Muscle of leg (tissue), 3 donors: ENCODE measurements at regions not wholly inside any gene's neighbourhood (a gene's known extent, or its start where the extent isn't known, plus 50 kb on each side); places are given as distances from the start of the nearest gene placed in this dataset.
A peak's percentile ranks its signal among the peaks of the same experiment; 100 is the strongest.

Source experiments
- DNase-seq: peaks from one replicate; pipeline ENCODE4 v3.0.0; 2013
- H3K27ac ChIP-seq: one replicate; pipeline ENCODE4 v1.5.1; 2013; ENCODE audit warnings: mild to moderate bottlenecking, low read length, control low read depth
- H3K27me3 ChIP-seq: one replicate; pipeline ENCODE4 v1.6.1; 2013; ENCODE audit warnings: low read length; ENCODE audit not compliant: control insufficient read depth, insufficient read depth
- H3K36me3 ChIP-seq: one replicate; pipeline ENCODE4 v1.6.1; 2013; ENCODE audit warnings: low read length; ENCODE audit not compliant: control insufficient read depth, insufficient read depth
- H3K4me1 ChIP-seq: one replicate; pipeline ENCODE4 v1.6.1; 2013; ENCODE audit warnings: low read length; ENCODE audit not compliant: control insufficient read depth, insufficient read depth
- H3K4me3 ChIP-seq: one replicate; pipeline ENCODE4 v1.5.1; 2013; ENCODE audit warnings: low read length, control low read depth
- H3K9me3 ChIP-seq: replicated peaks from 2 replicates; pipeline ENCODE4 v1.6.1; 2013; ENCODE audit warnings: low read depth, low read length; ENCODE audit not compliant: control insufficient read depth
- WGBS: methylation state at CpG from one replicate; pipeline ENCODE4 v1.1.5; 2013; ENCODE audit warnings: missing lambda C conversion rate; ENCODE audit not compliant: insufficient coverage; 5-methylcytosine and 5-hydroxymethylcytosine counted together

DNA sequence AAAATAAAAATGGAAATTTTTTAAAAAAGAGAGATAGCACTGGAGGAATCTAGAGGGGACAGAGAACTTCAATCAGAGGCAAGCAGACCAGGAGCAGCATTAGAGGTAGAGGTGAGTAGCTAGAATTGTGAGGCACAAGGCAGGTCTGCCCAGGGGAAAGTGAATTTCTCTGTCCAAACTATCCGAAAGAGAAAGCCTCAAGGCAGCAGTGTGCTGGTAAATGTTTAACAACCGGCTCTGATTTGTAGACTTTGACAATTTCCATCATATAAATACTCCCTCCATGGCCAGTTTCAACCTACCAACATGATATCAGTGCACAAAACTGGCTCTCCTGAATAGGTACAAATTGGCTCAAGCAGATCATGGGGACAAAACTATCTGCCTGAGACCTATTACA lies 160.6 kb upstream of the EGLN3 start:
- no peak for DNase-seq
- Histone ChIP-seq H3K9me3 (peaks cover 5% of the 10 kb centered on the region), H3K27me3 (no peaks in the 10 kb centered on the region), H3K36me3 (no peaks in the 10 kb centered on the region), H3K27ac (no peak overlapping the region), H3K4me3 (no peak overlapping the region), H3K4me1 (peaks cover 3% of the 10 kb centered on the region)
- 67% methylated on average over 1 of the region's 2 CpGs for WGBS

DNA sequence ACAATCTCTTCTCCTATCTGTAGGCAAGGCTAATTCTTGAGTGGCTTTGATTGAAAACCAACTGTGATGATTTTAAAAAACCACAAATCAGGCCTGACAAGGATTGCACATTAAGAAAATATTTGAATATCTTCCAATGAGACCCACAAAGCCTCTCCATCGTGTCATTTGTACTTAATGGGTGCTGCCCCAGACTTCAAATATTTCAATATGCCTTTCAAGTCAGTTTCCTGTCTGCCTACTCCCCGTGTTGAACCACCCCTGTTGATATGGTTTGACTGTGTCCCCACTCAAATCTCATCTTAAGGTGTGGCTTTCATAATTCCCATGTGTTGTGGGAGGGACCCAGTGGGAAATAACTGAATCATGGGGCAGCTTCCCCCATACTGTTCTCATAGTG lies 159.7 kb upstream of the EGLN3 start:
- peaks cover 3% of the 10 kb centered on the region for H3K4me1 ChIP-seq
- H3K36me3 ChIP-seq, result no peaks in the 10 kb centered on the region
- no peak overlapping the region for H3K4me3 ChIP-seq
- no peaks in the 10 kb centered on the region for H3K9me3 ChIP-seq
- H3K27ac ChIP-seq, result no peak overlapping the region
- no peak for DNase-seq
- no CpG with 5 or more reads among the region's 2 CpGs for WGBS
- H3K27me3 ChIP-seq, result no peaks in the 10 kb centered on the region

DNA sequence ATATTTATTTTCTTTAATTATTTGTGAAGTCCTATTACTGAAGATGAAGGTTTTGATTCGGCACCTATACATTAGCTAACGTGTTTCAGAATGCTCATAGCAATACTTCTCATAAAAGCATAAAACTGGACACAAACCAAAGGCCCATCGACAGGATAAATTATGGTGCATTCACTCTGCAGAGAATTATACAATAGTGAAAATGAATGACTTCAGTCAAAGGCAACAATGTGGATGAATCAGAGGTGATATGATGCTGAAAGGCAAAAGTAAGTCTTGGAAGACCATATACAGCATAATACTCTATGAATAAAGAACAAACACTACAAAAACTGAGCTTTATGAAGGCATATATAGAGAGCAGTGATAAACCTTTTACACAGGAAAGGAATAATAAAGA lies 156.6 kb upstream of the EGLN3 start:
- Histone ChIP-seq H3K4me3 (no peak overlapping the region), H3K36me3 (no peaks in the 10 kb centered on the region), H3K4me1 (peaks cover 7% of the 10 kb centered on the region), H3K27ac (no peak overlapping the region), H3K27me3 (no peaks in the 10 kb centered on the region), H3K9me3 (no peaks in the 10 kb centered on the region)
- no CpG with 5 or more reads among the region's 3 CpGs for WGBS
- no peak for DNase-seq

GRCh38 chr14:34106310-34106709 lies 155.4 kb upstream of the EGLN3 start:
- Histone ChIP-seq H3K4me1 (peaks cover 7% of the 10 kb centered on the region), H3K27ac (no peak overlapping the region), H3K27me3 (no peaks in the 10 kb centered on the region), H3K4me3 (no peak overlapping the region), H3K36me3 (no peaks in the 10 kb centered on the region), H3K9me3 (no peaks in the 10 kb centered on the region)
- DNase-seq, result no peak
- 80% methylated on average over 1 of the region's 4 CpGs for WGBS

DNA sequence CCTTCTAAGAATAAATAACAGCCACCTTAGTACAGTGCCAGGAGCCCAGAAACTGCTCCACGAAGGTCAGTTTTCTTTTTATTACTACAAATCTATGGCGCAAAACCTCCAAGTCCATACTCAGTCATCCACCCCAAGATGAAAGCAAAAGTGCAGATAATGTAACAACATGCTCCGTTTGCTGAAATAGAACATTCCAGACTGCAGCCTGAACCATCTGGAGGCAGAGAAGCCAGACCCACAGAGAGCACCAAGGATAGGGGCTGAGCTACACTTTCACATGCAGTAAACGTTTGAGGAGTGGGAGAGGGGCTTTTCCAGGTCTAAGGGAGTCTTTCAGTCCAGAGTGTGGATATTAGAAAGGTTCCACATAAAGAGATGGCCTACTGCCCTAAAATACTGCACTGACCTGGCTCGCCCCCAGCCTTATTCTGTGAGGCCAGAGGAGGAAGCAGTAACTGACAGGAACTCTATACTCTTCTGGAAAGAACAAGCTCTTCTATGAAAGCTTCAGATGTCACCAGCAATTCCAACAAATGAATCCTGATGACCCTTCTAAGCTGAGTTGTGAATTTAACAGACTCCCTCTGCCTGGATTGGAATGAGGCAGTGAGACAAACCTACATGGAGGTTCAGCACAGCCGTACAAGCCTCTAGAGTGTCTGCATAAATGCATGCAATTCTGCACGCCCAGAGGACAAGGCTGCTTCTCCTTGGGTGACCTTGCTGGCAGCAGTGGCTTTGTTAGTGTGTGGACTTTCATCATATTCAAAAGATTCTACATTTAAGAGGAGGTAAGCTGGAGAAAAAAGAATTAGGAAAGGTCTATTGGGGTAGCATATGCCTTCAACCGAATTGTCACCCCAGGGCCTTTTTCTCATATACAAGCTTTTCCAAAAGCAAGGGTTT lies 153.9 kb upstream of the EGLN3 start:
- no peaks in the 10 kb centered on the region for H3K27me3 ChIP-seq
- DNase-seq, result peak; percentile 64
- H3K27ac ChIP-seq, result no peak overlapping the region
- whole genome bisulfite sequencing, result 41% methylated on average over 4 of the region's 8 CpGs
- H3K36me3 ChIP-seq, result no peaks in the 10 kb centered on the region
- H3K9me3 ChIP-seq, result no peaks in the 10 kb centered on the region
- peaks cover 11% of the 10 kb centered on the region for H3K4me1 ChIP-seq
- H3K4me3 ChIP-seq, result no peak overlapping the region

DNA sequence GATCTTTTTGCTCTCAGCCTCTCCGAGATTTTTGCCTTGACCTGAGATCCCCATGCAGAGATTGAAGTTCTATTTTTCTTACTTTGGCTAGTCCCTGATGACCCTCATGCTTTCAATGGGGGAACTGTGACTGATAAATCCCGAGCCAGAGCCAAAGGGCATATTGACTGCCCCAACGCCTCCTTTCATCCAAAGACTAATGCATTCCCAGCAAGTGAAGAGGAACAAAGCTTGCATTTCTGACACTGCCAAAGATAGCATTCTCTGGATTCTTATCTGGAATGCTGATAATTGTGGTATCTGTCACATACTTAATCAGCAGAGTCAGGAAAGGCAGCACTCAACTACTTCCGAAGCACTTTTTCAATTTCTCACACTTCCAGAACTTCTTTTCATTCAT lies 152.3 kb upstream of the EGLN3 start:
- 83% methylated on average over 2 of the region's 4 CpGs for WGBS
- Histone ChIP-seq H3K4me1 (peaks cover 23% of the 10 kb centered on the region), H3K27ac (no peak overlapping the region), H3K4me3 (no peak overlapping the region), H3K27me3 (no peaks in the 10 kb centered on the region), H3K9me3 (no peaks in the 10 kb centered on the region), H3K36me3 (no peaks in the 10 kb centered on the region)
- no peak for DNase-seq

GRCh38 chr14:34099635-34100034 lies 148.8 kb upstream of the EGLN3 start:
- DNase-seq, result peak; percentile 37
- 48% methylated on average over 3 of the region's 5 CpGs for WGBS

DNA sequence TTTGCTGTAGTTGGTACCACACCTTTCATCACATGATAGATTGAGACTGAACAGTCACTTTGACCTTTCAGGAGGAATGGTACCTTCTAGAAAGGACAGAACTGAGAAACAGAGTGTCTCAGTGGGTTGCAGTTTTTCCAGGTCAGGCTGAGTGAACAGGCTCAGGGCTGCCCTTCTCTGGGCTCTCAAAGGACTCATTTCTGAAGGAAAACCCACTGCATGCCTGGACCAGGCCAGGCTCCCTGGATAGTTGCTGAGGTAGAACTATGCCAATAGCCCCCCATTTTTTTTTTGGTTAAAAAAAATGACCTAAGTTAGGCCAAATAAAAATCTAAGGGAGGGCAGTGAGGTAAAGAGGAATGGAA lies 148.1 kb upstream of the EGLN3 start:
- DNase-seq, result no peak
- Histone ChIP-seq H3K4me3 (no peak overlapping the region), H3K27ac (no peak overlapping the region), H3K27me3 (no peaks in the 10 kb centered on the region), H3K9me3 (no peaks in the 10 kb centered on the region), H3K36me3 (no peaks in the 10 kb centered on the region), H3K4me1 (peaks cover 18% of the 10 kb centered on the region)

More at GRCh38 chr14:34099635-34100034, 148.8 kb upstream of the EGLN3 start:
- no peak overlapping the region for H3K4me3 ChIP-seq
- H3K36me3 ChIP-seq, result no peaks in the 10 kb centered on the region
- H3K9me3 ChIP-seq, result no peaks in the 10 kb centered on the region
- H3K27me3 ChIP-seq, result no peaks in the 10 kb centered on the region
- H3K27ac ChIP-seq, result no peak overlapping the region
- peaks cover 21% of the 10 kb centered on the region for H3K4me1 ChIP-seq

DNA sequence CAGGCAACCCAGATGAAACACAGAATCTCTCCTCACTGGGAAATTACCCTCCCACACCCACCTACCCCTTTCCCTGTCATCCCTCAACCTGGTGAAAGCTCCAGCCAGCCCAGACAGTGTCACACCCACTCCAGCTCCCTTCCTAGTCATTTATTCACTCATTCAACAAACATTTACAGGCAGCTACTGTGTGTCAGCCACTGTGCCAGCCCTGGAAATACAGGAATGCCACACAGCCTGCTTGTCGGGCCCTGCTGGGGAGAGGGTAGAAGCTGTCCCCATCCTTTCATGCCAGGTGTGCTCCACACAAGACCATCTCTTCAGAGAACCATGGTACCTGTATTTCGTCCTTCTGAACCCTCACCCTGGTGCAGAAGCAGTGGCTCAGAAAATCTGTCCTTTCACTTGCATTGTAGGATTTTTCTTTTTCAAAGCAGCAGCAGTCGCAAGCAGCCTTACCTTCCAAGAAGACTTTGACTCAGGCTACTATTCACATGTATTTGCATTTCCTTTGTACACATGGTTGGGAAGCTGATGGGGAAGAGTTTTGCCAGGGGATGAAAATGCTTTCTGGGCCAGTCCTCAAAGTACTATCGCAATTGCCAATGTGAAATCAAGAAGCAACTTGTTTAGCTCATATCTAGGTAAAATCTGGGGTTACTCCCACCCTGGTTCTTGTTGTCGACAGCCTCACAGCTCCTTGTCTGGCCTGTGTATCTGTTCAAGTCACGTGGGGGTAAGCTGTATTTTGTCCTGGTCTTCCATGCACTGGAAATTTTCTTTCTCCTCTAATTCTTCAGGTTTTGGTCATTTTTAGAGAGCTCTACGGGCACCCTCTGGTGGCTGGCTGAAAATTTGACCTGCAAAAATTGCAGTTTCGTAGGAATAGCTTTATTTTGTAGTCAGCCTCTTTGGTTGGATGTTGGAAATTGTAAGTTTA lies 147.4 kb upstream of the EGLN3 start:
- Histone ChIP-seq H3K27me3 (no peaks in the 10 kb centered on the region), H3K36me3 (no peaks in the 10 kb centered on the region), H3K27ac (no peak overlapping the region), H3K4me3 (no peak overlapping the region), H3K4me1 (peaks cover 18% of the 10 kb centered on the region), H3K9me3 (no peaks in the 10 kb centered on the region)
- peak; percentile 79 for DNase-seq
- WGBS, result 94% methylated on average over 3 of the region's 8 CpGs

DNA sequence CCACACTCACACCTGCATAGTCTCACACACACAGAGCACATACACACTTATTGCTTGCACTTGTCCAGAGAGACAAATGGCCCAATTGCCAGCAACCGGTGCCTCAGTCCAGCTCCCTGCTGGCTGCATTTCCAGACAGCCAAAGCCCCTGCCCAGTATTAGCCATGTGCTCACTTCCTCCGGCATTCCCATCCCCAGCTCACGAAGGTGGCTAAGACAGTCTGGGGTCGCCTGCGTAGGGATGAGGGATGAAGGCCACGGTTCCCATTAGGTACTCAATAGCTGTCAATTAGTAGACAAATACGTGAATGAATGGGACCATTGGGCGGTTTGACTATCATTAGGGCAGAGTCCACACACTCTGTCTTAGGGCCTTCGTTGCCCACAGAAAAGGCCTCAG lies 146.8 kb upstream of the EGLN3 start:
- no peak overlapping the region for H3K4me3 ChIP-seq
- H3K36me3 ChIP-seq, result no peaks in the 10 kb centered on the region
- H3K4me1 ChIP-seq, result peaks cover 18% of the 10 kb centered on the region
- DNase-seq, result no peak
- no peaks in the 10 kb centered on the region for H3K9me3 ChIP-seq
- H3K27me3 ChIP-seq, result no peaks in the 10 kb centered on the region
- 75% methylated on average over 4 of the region's 9 CpGs for WGBS
- no peak overlapping the region for H3K27ac ChIP-seq
